Activated B cell treated with CpG ODN at 0.5 μM for 24 hours (primary cell): ENCODE measurements at regions not wholly inside any gene's neighbourhood (a gene's known extent, or its start where the extent isn't known, plus 50 kb on each side); places are given as distances from the start of the nearest gene placed in this dataset.

Experiments
- ATAC-seq: fragments of 200-7000 bp; cut with Tn5 transposase; one replicate; pipeline ENCODE4 v1.10.0; 2021; ENCODE audit warnings: low read depth, mild to moderate bottlenecking, moderate library complexity
- CTCF ChIA-PET: fragments of 350-600 bp; sonication (Branson Sonifier 250); formaldehyde crosslinking; loops from one replicate; lab custom pipeline; 2021; ENCODE audit warnings: antibody characterized with exemption; lab: Charles Lee
- POLR2A ChIA-PET: fragments of 350-600 bp; sonication (Branson Sonifier 250); formaldehyde crosslinking; loops from one replicate; lab custom pipeline; 2021; ENCODE audit warnings: antibody characterized with exemption; lab: Charles Lee
- DNase-seq: peaks from one replicate; pipeline ENCODE4 v3.0.0; 2022
- H3K27ac Mint-ChIP-seq: one replicate; pipeline ENCODE4 v1.8.0; 2020; ENCODE audit warnings: mixed read lengths
- H3K27me3 Mint-ChIP-seq: one replicate; pipeline ENCODE4 v1.8.0; 2021; ENCODE audit warnings: mixed read lengths
- H3K36me3 Mint-ChIP-seq: one replicate; pipeline ENCODE4 v1.8.0; 2021; ENCODE audit warnings: low read depth, mixed read lengths
- H3K4me1 Mint-ChIP-seq: one replicate; pipeline ENCODE4 v1.8.0; 2021; ENCODE audit warnings: mixed read lengths
- H3K4me3 Mint-ChIP-seq: one replicate; pipeline ENCODE4 v1.8.0; 2020; ENCODE audit warnings: mild to moderate bottlenecking, mixed read lengths
- H3K9me3 Mint-ChIP-seq: one replicate; pipeline ENCODE4 v1.8.0; 2020; ENCODE audit warnings: mixed read lengths
- intact Hi-C: fragments of 100-400 bp; cut with micrococcal nuclease; formaldehyde crosslinking; loops from one replicate; pipeline ENCODE4 v1.15.1; 2024
- TF ChIP-seq, protein P1 (sequence below): fragments of 200-600 bp; IDR thresholded peaks from one replicate; pipeline ENCODE4 v1.8.0; 2022; ENCODE audit warnings: antibody characterized with exemption, mild to moderate bottlenecking

DNA sequence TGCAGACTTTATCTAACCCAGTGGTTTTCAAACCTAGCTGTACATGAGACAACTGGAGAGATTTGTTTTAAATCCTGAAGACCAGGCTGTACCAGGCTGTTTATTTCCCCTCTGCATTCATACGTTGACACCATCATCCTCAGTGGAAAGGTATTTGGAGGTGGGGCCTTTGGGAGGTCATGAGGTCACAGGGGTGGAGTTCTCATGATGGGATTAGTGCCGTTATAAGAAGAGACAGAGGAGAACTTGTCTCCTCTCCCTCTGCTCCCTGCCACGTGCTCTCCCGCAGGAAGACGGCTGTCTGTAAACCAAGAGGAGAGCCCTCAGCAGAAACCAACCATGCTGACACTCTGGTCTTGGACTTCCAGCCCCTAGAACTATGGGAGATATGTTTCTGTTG lies 165.4 kb downstream of the ADSS2 start:
- Mint-ChIP-seq H3K4me1 (no peaks in the 10 kb centered on the region), H3K27ac (no peak overlapping the region), H3K9me3 (peaks cover 5% of the 10 kb centered on the region), H3K36me3 (no peaks in the 10 kb centered on the region), H3K27me3 (no peaks in the 10 kb centered on the region), H3K4me3 (no peak overlapping the region)
- DNase-seq (no peak), ATAC-seq (no peak)
- intact Hi-C loops = no loop called here
- POLR2A ChIA-PET = interaction anchor here (0.6 kb wide), 1 partner anchor 14 kb away, joined by 3 read pairs; no protein-coding TSS in a partner anchor
- CTCF ChIA-PET = no interaction called here
- TF ChIP-seq, protein P1, sequence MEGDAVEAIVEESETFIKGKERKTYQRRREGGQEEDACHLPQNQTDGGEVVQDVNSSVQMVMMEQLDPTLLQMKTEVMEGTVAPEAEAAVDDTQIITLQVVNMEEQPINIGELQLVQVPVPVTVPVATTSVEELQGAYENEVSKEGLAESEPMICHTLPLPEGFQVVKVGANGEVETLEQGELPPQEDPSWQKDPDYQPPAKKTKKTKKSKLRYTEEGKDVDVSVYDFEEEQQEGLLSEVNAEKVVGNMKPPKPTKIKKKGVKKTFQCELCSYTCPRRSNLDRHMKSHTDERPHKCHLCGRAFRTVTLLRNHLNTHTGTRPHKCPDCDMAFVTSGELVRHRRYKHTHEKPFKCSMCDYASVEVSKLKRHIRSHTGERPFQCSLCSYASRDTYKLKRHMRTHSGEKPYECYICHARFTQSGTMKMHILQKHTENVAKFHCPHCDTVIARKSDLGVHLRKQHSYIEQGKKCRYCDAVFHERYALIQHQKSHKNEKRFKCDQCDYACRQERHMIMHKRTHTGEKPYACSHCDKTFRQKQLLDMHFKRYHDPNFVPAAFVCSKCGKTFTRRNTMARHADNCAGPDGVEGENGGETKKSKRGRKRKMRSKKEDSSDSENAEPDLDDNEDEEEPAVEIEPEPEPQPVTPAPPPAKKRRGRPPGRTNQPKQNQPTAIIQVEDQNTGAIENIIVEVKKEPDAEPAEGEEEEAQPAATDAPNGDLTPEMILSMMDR = no peak

DNA sequence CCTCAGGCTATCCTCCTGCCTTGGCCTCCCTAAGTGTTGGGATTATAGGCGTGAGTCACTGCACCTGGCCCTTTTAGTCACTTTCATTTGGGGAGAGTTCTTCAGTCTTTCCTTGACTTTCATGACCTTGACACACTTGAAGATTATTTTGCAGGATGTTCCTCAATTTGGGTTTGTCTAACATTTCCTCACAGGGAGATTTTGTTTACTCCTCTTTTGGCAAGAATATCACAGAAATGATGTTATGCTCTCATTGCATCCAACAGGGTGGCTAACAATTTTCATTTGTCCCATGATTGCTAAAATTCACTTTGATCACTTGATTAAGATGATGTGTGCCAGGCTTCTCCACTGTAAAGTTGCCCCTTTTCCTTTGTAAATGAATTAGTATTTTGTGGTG lies 164.0 kb downstream of the ADSS2 start:
- no peak for ATAC-seq
- POLR2A ChIA-PET = no interaction called here

DNA sequence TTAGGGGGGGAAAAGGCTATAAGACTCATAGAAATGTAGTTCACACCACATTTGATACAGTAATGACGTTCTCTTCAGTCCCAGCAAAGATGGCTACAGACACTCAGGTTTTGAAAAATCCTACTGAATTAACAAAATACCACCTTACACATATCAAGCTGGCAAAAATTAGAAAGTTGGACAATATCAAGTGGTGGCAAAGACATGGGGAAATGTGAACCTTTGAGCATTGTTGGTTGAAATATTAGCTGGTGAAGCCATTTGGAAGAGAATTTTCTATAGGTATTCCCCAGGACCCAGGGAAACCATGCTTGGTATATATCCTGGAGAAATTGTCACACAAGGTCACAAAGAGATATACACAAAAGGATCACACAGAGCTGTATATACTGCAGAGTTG lies 163.0 kb downstream of the ADSS2 start:
- no peaks in the 10 kb centered on the region for H3K4me1 Mint-ChIP-seq
- DNase-seq = no peak
- peaks cover 5% of the 10 kb centered on the region for H3K9me3 Mint-ChIP-seq
- no peak overlapping the region for H3K4me3 Mint-ChIP-seq
- intact Hi-C loops = no loop called here
- POLR2A ChIA-PET = no interaction called here
- H3K36me3 Mint-ChIP-seq = no peaks in the 10 kb centered on the region
- TF ChIP-seq, protein P1 = no peak
- H3K27me3 Mint-ChIP-seq = no peaks in the 10 kb centered on the region
- H3K27ac Mint-ChIP-seq = no peak overlapping the region
- CTCF ChIA-PET = no interaction called here
- no peak for ATAC-seq

More for the DNA sequence above, 164.0 kb downstream of the ADSS2 start:
- Mint-ChIP-seq H3K27me3 (no peaks in the 10 kb centered on the region), H3K9me3 (peaks cover 5% of the 10 kb centered on the region), H3K4me1 (no peaks in the 10 kb centered on the region), H3K27ac (no peak overlapping the region), H3K4me3 (no peak overlapping the region), H3K36me3 (no peaks in the 10 kb centered on the region)
- CTCF ChIA-PET = interaction anchor here (1.1 kb wide), 1 partner anchor 580 kb away, joined by 3 read pairs; no protein-coding TSS in a partner anchor
- TF ChIP-seq, protein P1 = no peak
- DNase-seq = no peak
- intact Hi-C loops = no loop called here

DNA sequence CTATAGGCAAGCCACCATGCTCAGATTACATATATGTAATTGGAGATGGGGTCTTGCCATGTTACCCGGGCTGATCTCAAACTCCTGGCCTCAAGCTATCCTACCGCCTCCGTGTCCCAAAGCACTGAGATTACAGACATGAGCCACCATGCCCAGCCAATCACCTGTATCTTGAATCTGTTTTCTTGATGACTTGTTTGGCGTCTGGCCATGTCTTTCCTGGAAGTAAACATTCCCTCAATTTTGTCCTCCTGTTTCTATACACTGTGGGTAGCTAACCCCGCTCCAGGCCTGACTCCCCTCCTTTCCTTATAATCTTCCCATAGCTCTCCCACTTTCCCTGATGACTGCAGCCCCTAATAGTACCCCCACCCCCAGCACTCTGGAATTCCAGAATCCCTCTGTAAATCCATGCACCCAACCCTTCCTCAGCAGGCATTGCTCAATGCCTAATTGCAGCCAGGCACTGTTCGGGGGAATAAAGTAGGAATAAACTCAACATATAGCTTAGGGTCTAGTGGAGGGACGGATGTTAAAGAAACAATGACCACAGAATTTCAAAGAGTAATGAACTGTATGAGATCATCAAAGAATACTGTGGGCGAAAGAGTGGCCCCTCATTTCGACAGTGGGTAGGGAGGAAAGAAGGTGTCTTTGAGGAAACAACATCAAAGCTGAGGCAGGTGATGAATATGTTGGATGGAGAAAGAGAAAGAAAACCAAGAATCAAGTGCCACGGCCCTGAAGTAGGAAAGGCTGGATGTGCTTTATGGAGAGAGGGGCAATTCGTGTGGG lies 161.5 kb downstream of the ADSS2 start:
- Mint-ChIP-seq H3K4me3 (no peak overlapping the region), H3K36me3 (no peaks in the 10 kb centered on the region), H3K4me1 (no peaks in the 10 kb centered on the region), H3K27me3 (no peaks in the 10 kb centered on the region), H3K9me3 (peaks cover 5% of the 10 kb centered on the region), H3K27ac (no peak overlapping the region)
- intact Hi-C loops = no loop called here
- ChIA-PET POLR2A (no interaction called here), CTCF (interaction anchor here (0.7 kb wide), 1 partner anchor 1071 kb away, joined by 3 read pairs; no protein-coding TSS in a partner anchor)
- DNase-seq (no peak), ATAC-seq (no peak)
- TF ChIP-seq, protein P1 = no peak

DNA sequence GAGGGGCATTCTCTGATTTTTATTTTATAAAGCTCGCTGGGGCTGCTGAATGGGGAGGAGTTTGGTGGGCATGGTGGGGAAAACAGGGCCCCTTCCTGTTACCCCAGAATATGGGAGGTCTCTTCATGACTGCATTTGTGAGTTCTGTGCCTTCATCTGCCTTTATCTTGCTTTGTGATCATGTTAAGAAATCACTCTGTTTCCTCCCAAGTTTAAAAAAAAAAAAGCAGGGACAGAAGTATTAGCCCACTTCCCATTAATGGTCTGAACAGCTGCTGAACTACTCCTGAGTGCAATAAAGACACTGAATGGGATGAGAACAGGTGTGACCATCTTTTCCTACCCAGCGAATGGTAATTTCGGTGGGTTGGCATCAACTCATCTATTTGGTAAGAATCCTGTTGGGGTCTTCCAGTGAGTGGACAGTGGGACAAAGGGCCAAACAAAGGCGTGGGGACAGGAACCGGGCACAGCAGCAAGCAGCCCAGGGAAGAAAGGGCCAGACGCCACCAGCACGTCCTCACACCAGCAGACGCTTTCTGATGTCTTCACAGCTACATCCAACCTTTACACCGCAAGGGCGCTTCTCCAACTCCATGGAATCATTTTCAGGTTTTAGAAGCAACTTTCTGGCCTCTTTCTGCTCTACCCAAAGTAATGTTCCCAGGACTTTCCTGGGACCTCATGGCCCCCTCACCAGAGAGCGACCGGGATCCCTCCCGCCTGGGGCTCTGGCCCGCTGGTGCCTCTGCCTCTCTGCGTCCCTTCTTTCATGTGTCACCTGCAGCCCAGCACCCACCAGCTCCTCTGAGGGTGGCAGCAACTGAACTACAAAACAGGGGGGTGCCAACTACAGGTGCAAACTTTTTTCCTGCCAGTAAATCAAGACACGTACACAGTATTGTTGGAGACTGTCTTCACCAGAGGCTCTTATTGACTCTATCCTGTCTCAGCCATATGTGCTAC lies 160.2 kb downstream of the ADSS2 start:
- Mint-ChIP-seq H3K27ac (no peak overlapping the region), H3K36me3 (no peaks in the 10 kb centered on the region), H3K9me3 (peaks cover 5% of the 10 kb centered on the region), H3K4me3 (no peak overlapping the region), H3K27me3 (no peaks in the 10 kb centered on the region), H3K4me1 (no peaks in the 10 kb centered on the region)
- ATAC-seq = no peak
- TF ChIP-seq, protein P1 = no peak
- intact Hi-C loops = no loop called here
- POLR2A ChIA-PET = no interaction called here
- CTCF ChIA-PET = interaction anchor here (0.7 kb wide), 1 partner anchor 1072 kb away, joined by 3 read pairs; no protein-coding TSS in a partner anchor
- no peak for DNase-seq
